Mucosa of descending colon (tissue), 3 donors: ENCODE measurements at regions not wholly inside any gene's neighbourhood (a gene's known extent, or its start where the extent isn't known, plus 50 kb on each side); places are given as distances from the start of the nearest gene placed in this dataset.

Experiments
- ATAC-seq: fragments of 200-7000 bp; cut with Tn5 transposase; one replicate; pipeline ENCODE4 v1.9.1; 2020; ENCODE audit warnings: mild to moderate bottlenecking, moderate library complexity
- DNase-seq, 3 donors: peaks; one replicate each; pipeline ENCODE4 v3.0.0-alpha.2; 2020
- H3K36me3 ChIP-seq: fragments of 200-600 bp; one replicate; pipeline ENCODE4 v1.8.0; 2021; ENCODE audit warnings: low read depth, mild to moderate bottlenecking
- H3K4me1 ChIP-seq: fragments of 200-600 bp; one replicate; pipeline ENCODE4 v1.8.0; 2021; ENCODE audit warnings: low read depth, mild to moderate bottlenecking
- H3K4me3 ChIP-seq: fragments of 200-600 bp; one replicate; pipeline ENCODE4 v1.8.0; 2021; ENCODE audit warnings: mild to moderate bottlenecking
- H3K9me3 ChIP-seq: fragments of 200-600 bp; one replicate; pipeline ENCODE4 v1.8.0; 2021; ENCODE audit warnings: mild to moderate bottlenecking
- CTCF ChIP-seq: fragments of 200-600 bp; IDR thresholded peaks from one replicate; pipeline ENCODE4 v1.8.0; 2022; ENCODE audit warnings: antibody characterized with exemption, mild to moderate bottlenecking
- intact Hi-C, 2 donors: fragments of 100-400 bp; cut with DNase I in 1 of 2; cut with micrococcal nuclease in 1 of 2; formaldehyde crosslinking; loops; one replicate each; pipeline versions ENCODE4 v1.11.0 to v1.11.1; 2022; cut with DNase I, micrococcal nuclease
- donor health status: DM: no; HTN: no; CAD: no; lungs with moderate emphysema.
- donor health status: DM: no; HTN: no; CAD: no.
- donor health status: DM: no; HTN: yes; CAD: no.

DNA sequence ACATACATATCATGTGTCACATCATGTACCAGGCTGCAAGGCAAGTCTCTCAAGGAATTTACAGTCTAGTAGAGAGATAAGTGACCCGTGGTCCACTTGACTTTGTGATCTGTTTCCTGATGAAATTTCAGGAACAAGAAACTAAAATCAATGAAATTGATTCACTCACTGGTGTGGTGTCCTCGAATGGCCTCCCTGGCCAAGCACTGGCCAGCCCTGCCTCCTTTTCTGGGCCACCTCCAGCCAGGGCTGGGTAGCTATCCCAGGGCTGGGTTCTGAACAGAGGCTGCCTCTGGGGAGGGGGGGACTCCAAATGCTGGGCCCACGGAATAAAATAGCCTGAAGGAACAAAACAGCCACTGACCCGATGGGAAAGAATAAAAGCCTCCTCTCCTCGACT is 182.2 kb downstream of the HERPUD2 start:
- Histone ChIP-seq H3K36me3 (no peaks in the 10 kb centered on the region), H3K4me3 (no peak overlapping the region), H3K9me3 (no peaks in the 10 kb centered on the region), H3K4me1 (no peaks in the 10 kb centered on the region)
- intact Hi-C loops: no loop called here
- DNase-seq (no peak), ATAC-seq (no peak)
- no peak for TF ChIP-seq CTCF

DNA sequence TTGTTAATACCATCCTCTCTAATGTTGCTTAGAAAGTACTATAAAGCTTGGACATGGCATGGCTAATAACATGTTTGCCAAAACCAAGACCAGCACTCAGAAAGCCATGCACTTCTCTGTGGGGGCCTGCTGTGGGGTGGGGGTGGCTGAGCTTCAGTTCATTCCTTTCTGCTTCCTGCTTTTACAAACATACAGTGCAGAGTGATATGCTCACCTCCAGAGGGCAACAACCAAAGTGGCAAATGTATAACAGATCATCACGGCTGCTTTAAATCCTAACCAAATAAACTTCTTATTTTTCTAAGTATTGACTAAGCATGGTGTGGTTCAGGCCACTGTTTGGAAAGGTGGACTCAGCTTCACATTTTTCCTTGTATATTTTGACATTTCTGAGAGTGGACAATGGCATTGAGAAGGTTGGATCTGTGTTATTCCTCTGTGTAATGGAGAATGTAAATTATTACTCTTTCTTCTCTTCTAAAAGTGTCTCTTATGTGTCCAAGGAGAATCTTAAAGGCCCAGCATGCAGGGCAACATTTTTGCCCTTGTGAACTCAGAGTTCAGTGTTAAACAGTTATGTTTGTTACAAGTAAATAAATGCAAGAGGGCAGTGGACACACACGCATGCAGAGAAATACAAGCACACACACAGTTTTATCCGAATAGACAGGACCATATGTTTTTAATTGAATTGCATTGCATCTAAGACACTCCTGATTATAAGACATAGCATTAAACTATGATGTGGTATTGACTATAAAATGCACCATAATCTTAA is 186.1 kb downstream of the HERPUD2 start:
- TF ChIP-seq CTCF: no peak

DNA sequence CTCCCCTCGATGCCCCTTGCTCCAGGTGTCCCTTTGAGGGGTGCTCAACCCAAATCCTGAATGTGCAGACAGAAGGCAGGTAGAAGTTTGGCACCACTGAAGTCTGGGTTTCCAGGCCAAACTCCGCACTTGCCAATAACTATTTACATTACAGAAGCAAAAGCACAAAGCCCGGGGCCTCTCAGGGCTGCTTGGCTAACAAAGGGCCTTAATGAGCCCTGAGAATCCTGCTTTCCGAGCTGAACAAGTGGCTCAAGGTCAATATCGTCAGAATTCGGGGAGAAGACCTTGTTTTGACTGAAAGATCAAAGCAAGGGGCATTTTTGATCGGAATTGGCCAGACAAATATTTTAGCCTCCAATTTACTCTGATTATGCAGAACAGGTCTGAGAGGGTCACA is 189.9 kb downstream of the HERPUD2 start:
- H3K9me3 ChIP-seq: no peaks in the 10 kb centered on the region
- no peak for ATAC-seq
- H3K4me3 ChIP-seq: no peak overlapping the region
- no peaks in the 10 kb centered on the region for H3K36me3 ChIP-seq
- no peak for TF ChIP-seq CTCF
- no peak for DNase-seq
- no peaks in the 10 kb centered on the region for H3K4me1 ChIP-seq
- intact Hi-C loops: no loop called here

More for the DNA sequence above, 186.1 kb downstream of the HERPUD2 start:
- intact Hi-C loops: no loop called here
- H3K9me3 ChIP-seq: no peaks in the 10 kb centered on the region
- H3K4me3 ChIP-seq: no peak overlapping the region
- H3K4me1 ChIP-seq: no peaks in the 10 kb centered on the region
- H3K36me3 ChIP-seq: no peaks in the 10 kb centered on the region
- ATAC-seq (no peak), DNase-seq (no peak)

DNA sequence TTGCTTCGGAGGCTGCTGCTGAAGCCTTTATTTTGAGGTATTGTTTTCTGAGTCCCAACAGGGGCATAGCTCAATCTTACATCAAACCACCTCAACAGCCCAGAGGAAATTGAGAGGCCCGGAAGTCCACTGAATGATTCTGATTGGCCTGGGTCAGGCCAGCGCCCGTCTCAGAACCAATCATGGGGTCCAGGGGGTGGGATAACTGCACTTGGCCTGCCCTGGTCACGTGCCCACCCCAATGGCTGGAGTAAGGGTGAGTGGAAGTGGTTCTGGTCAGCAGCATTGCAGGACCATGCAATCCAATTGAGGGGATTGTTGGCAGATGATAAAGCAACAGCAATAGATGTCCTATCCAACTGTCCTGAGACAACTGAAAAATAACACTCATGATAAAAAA is 190.6 kb downstream of the HERPUD2 start:
- Histone ChIP-seq H3K36me3 (no peaks in the 10 kb centered on the region), H3K9me3 (no peaks in the 10 kb centered on the region), H3K4me1 (no peaks in the 10 kb centered on the region), H3K4me3 (no peak overlapping the region)
- intact Hi-C loops: no loop called here
- no peak for TF ChIP-seq CTCF
- DNase-seq (no peak), ATAC-seq (no peak)

DNA sequence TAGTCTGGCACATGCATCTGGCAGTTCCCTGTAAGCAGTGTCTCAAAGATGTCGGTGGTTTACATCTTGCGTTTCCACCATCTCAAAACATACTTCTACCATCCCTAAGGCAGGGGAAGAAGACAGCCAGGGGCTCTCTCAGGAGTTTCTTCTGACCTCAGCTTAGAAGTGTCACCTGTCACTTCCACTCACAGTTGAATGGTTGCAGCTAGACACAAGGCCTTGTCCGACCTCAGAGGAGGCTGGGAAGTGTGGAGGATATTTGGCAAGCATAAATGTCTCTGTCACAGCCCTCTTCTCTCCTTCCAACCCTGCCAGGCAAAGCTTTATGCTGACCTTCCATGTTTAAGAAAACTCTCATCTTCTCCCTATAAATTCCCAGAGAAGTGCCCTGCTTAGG is 193.3 kb downstream of the HERPUD2 start:
- Histone ChIP-seq H3K36me3 (no peaks in the 10 kb centered on the region), H3K4me1 (no peaks in the 10 kb centered on the region), H3K9me3 (no peaks in the 10 kb centered on the region), H3K4me3 (no peak overlapping the region)
- DNase-seq (no peak), ATAC-seq (no peak)
- intact Hi-C loops: no loop called here
- no peak for TF ChIP-seq CTCF

- ATAC-seq (no peak), DNase-seq (no peak)
- Histone ChIP-seq H3K36me3 (no peaks in the 10 kb centered on the region), H3K4me1 (no peaks in the 10 kb centered on the region), H3K4me3 (no peak overlapping the region), H3K9me3 (no peaks in the 10 kb centered on the region)
- no peak for TF ChIP-seq CTCF
- intact Hi-C loops: no loop called here
Measured at GRCh38 chr7:35499226-35499625, 195.7 kb downstream of the HERPUD2 start.
